Fibroblast of lung (primary cell): ENCODE measurements at regions not wholly inside any gene's neighbourhood (a gene's known extent, or its start where the extent isn't known, plus 50 kb on each side); places are given as distances from the start of the nearest gene placed in this dataset.
A peak's percentile ranks its signal among the peaks of the same experiment; 100 is the strongest.

ENCODE experiments used
- DNase-seq, 2 donors: peaks; one replicate each; pipeline versions ENCODE4 v3.0.0 to v3.0.0-alpha.2; 2010; ENCODE audit warnings: low read depth in 2 of 2
- H2AFZ ChIP-seq: 2 replicates; pipeline ENCODE4 v1.5.1; 2012; ENCODE audit warnings: low read length, control low read depth, inconsistent platforms
- H3K27ac ChIP-seq: 2 replicates; pipeline ENCODE4 v1.5.1; 2011; ENCODE audit warnings: low read length, control low read depth; ENCODE audit not compliant: insufficient read depth
- H3K27me3 ChIP-seq: 2 replicates; pipeline ENCODE4 v1.5.1; 2011; ENCODE audit warnings: mild to moderate bottlenecking, low read length; ENCODE audit not compliant: control insufficient read depth, insufficient read depth
- H3K36me3 ChIP-seq: 2 replicates; pipeline ENCODE4 v1.5.1; 2011; ENCODE audit warnings: low read length; ENCODE audit not compliant: control insufficient read depth, insufficient read depth
- H3K4me1 ChIP-seq: 2 replicates; pipeline ENCODE4 v1.5.1; 2011; ENCODE audit warnings: low read length; ENCODE audit not compliant: control insufficient read depth, insufficient read depth; ENCODE audit errors: extremely low read depth
- H3K4me2 ChIP-seq: 2 replicates; pipeline ENCODE4 v1.5.1; 2011; ENCODE audit warnings: low read length, control low read depth; ENCODE audit not compliant: insufficient read depth; ENCODE audit errors: extremely low read depth
- H3K4me3 ChIP-seq, 4 experiments: fragments of 200-600 bp in 1 of 4; sonication (generic) in 1 of 4; replicated peaks in 1 of 4; 2 replicates each; pipeline ENCODE4 v1.5.1; 2011 to 2016; ENCODE audit warnings: low read length in 4 of 4, low read depth in 3 of 4, mild to moderate bottlenecking in 3 of 4, control low read depth in 2 of 4, inconsistent platforms in 1 of 4, mixed read lengths in 1 of 4; ENCODE audit not compliant: insufficient read depth in 1 of 4; ENCODE audit errors: control extremely low read depth in 1 of 4
- H3K79me2 ChIP-seq: 2 replicates; pipeline ENCODE4 v1.5.1; 2012; ENCODE audit warnings: mild to moderate bottlenecking, low read length, inconsistent platforms; ENCODE audit not compliant: control insufficient read depth, insufficient read depth
- H3K9ac ChIP-seq: 2 replicates; pipeline ENCODE4 v1.5.1; 2011; ENCODE audit warnings: mild to moderate bottlenecking, low read length, control low read depth; ENCODE audit not compliant: insufficient read depth
- H3K9me3 ChIP-seq: 2 replicates; pipeline ENCODE4 v1.5.1; 2012; ENCODE audit warnings: low read depth, low read length; ENCODE audit not compliant: control insufficient read depth, insufficient read depth
- H4K20me1 ChIP-seq: 2 replicates; pipeline ENCODE4 v1.5.1; 2011; ENCODE audit warnings: low read length; ENCODE audit not compliant: control insufficient read depth, insufficient read depth; ENCODE audit errors: extremely low read depth
- EZH2 ChIP-seq: IDR thresholded peaks from 2 replicates; pipeline ENCODE4 v1.5.1; 2012; ENCODE audit warnings: low read length, control low read depth, mild to moderate bottlenecking; ENCODE audit errors: missing control alignments
- TF ChIP-seq, protein P1 (sequence below), 2 donors: IDR thresholded peaks in 1 of 2; conservative IDR thresholded peaks in 1 of 2; 1 replicate in 1 of 2; 2 replicates in 1 of 2; pipeline ENCODE4 v1.5.1; 2011 to 2012; ENCODE audit warnings: low read length in 2 of 2, control low read depth in 1 of 2, inconsistent platforms in 1 of 2, low read depth in 1 of 2, mild to moderate bottlenecking in 1 of 2

DNA sequence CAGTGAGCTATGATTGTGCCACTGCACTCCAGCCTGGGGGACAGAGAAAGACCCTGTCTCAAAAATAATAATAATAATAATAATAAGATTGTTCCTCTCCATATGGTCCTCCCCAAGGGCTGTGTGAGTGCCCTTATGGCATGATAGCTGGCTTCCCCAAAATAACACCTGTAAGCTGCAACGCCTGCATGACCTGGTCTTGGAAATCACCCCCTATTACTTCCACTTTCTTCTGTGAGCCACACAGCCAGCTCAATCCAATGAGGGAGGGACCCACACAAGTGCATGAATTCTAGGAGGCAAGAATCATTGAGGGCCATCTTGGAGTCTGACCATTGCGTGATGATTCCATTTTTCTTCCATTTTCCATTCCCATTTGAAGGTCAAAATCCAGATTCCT is 82.7 kb upstream of the CALN1 start:
- Histone ChIP-seq H3K9me3 (no peaks in the 10 kb centered on the region), H3K4me1 (no peaks in the 10 kb centered on the region)
- TF ChIP-seq EZH2 = no peak
- TF ChIP-seq, protein P1, sequence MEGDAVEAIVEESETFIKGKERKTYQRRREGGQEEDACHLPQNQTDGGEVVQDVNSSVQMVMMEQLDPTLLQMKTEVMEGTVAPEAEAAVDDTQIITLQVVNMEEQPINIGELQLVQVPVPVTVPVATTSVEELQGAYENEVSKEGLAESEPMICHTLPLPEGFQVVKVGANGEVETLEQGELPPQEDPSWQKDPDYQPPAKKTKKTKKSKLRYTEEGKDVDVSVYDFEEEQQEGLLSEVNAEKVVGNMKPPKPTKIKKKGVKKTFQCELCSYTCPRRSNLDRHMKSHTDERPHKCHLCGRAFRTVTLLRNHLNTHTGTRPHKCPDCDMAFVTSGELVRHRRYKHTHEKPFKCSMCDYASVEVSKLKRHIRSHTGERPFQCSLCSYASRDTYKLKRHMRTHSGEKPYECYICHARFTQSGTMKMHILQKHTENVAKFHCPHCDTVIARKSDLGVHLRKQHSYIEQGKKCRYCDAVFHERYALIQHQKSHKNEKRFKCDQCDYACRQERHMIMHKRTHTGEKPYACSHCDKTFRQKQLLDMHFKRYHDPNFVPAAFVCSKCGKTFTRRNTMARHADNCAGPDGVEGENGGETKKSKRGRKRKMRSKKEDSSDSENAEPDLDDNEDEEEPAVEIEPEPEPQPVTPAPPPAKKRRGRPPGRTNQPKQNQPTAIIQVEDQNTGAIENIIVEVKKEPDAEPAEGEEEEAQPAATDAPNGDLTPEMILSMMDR (conservative IDR thresholded peaks at IDR 0.05 in 1 of 2, IDR thresholded peaks at IDR 0.05 in 1 of 2; ENCODE audit: low read depth in 1 of 2, low read length in 2 of 2) = no peak

DNA sequence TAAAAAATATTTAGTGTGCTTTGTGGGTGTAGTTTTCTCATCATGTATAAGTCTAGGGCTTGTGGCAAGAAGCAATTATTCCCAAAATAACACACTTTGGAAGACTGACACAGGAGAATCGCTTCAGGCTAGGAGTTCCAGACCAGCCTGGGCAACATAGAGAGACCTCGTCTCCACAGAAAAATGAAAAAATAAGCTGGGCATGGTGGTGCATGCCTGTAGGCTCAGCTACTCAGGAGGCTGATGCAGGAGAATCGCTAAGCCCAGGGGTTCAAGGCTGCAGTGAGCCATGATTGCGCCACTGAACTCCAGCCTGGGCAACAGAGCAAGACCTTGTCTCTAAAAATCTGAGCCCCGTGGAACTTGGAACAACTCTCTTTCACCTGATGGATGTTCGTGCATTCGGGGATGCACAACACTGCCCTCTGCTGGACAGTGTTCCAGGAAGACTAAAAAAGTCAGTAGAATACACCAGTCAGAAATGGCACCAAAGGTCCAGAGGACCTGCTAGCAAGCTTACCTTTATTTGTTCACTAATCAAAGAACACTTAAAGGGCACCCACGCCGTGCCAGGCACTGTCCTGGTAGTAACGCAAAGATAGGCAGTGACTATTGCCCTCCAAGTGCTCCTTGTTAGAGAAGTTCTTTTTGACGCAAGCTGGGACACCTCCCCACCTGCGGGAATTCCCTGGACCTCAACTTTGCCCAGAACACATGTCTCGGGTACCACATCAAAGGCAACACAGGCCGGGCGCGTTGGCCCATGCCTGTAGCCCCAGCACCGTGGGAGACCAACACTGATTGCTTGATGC is 81.9 kb upstream of the CALN1 start:
- H3K9ac ChIP-seq = no peak overlapping the region
- no peaks in the 10 kb centered on the region for H4K20me1 ChIP-seq
- no peaks in the 10 kb centered on the region for H3K9me3 ChIP-seq
- no peak overlapping the region for H2AFZ ChIP-seq
- no peak overlapping the region for H3K4me3 ChIP-seq
- no peak overlapping the region for H3K27ac ChIP-seq
- H3K4me1 ChIP-seq = no peaks in the 10 kb centered on the region
- TF ChIP-seq, protein P1 (conservative IDR thresholded peaks at IDR 0.05 in 1 of 2, IDR thresholded peaks at IDR 0.05 in 1 of 2; ENCODE audit: low read depth in 1 of 2, low read length in 2 of 2) = peak; percentile 22 to 59
- no peak for TF ChIP-seq EZH2
- no peaks in the 10 kb centered on the region for H3K27me3 ChIP-seq
- H3K4me2 ChIP-seq = no peak overlapping the region
- no peaks in the 10 kb centered on the region for H3K79me2 ChIP-seq
- DNase-seq = peak; percentile 25 to 34
- H3K36me3 ChIP-seq = no peaks in the 10 kb centered on the region

More for the DNA sequence above, 82.7 kb upstream of the CALN1 start:
- Histone ChIP-seq H3K79me2 (no peaks in the 10 kb centered on the region), H3K4me2 (no peak overlapping the region), H3K36me3 (no peaks in the 10 kb centered on the region), H4K20me1 (no peaks in the 10 kb centered on the region), H3K4me3 (no peak overlapping the region), H2AFZ (no peak overlapping the region), H3K9ac (no peak overlapping the region), H3K27ac (no peak overlapping the region), H3K27me3 (no peaks in the 10 kb centered on the region)
- no peak for DNase-seq

DNA sequence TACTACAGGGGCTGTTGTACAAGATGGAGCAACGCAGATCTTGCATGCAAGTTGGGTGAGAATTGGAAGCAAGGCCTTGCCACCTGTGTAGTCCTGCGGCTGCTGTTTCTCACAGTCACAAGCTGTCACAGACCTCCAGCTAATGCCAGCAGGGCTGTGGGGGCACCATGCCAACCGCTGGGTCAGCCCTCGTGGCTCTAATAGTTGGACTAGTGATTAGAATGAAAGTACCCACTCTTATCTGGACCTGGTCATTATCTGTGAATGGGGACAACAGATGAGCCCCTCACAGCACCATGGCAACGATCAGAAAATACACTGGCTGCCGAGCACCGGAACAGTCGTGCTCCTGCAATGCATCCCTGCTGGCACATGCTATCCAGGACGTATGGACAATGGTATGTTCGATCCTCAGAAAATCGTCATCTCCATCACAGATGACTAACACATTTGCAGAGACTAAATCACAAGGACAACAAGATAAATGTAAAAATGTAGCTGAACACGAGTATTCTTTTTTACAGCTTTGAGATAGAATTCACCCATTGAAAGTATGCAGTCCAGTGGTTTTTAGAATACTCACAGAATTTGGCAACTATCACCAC is 80.4 kb upstream of the CALN1 start:
- Histone ChIP-seq H4K20me1 (no peaks in the 10 kb centered on the region), H3K4me1 (no peaks in the 10 kb centered on the region), H3K27me3 (no peaks in the 10 kb centered on the region), H3K27ac (no peak overlapping the region), H3K4me2 (no peak overlapping the region), H3K79me2 (no peaks in the 10 kb centered on the region), H3K9ac (no peak overlapping the region), H3K36me3 (no peaks in the 10 kb centered on the region), H3K4me3 (no peak overlapping the region), H3K9me3 (no peaks in the 10 kb centered on the region), H2AFZ (no peak overlapping the region)
- no peak for DNase-seq
- TF ChIP-seq, protein P1 (conservative IDR thresholded peaks at IDR 0.05 in 1 of 2, IDR thresholded peaks at IDR 0.05 in 1 of 2; ENCODE audit: low read depth in 1 of 2, low read length in 2 of 2) = no peak
- TF ChIP-seq EZH2 = no peak
